HG03520 (cell line): ENCODE measurements at regions not wholly inside any gene's neighbourhood (a gene's known extent, or its start where the extent isn't known, plus 50 kb on each side); places are given as distances from the start of the nearest gene placed in this dataset.
"Not testable (repeated sequence)": the region's sequence is repeated elsewhere in the genome, so short reads cannot be mapped to it uniquely, and the experiment has no call there.

ENCODE experiments used
- ATAC-seq: cut with Tn5 transposase; IDR thresholded peaks from one replicate; pipeline ENCODE4 v1.9.1; 2021; ENCODE audit warnings: mild to moderate bottlenecking, moderate library complexity; ENCODE audit not compliant: unreplicated experiment

DNA sequence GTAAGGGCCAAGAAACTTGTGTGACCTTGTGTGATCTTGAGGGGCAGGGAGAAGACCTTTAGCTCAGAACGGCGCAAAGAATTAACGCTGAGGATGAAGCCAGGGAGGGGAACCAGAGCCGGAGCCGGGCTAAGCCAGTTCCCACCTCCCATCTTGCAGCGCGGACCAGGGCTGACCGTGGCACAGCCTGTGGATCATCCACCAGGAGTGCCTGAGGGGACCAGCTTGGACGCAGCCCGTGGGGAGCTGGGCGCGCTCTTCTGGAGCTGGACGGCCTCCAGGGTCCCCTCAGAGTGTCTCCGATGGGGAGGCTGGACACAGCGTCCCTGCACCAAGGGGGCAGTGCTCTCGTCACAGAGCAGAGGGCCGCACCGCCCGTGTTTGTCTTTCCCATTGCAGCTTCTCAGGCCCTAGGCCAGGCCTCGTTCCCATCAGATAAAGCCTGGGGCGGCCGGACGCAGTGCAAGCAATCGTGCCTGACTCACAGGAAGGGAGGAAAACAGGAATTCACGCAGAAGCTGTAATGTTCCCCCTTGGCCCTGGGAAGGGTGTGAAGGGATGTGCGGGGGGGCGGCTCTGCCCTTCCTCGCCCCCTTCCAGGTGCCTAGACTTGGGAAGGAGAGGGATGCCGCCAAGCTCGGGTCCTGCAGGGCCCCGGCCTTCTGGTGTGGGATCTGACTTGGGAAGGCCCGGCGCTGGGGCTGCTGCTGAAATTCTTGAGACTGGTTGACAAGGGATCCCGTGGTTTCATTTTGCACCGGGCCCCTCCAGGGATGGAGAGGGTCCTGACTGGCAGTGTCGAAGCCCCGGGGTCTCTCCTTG, 144.9 kb downstream of the NPIPB11 start:
- not testable (repeated sequence) for ATAC-seq

GRCh38 chr16:29260683-29261426, 145.7 kb downstream of the NPIPB11 start:
- ATAC-seq: not testable (repeated sequence)

GRCh38 chr16:29259635-29260457, 146.7 kb downstream of the NPIPB11 start:
- not testable (repeated sequence) for ATAC-seq

GRCh38 chr16:29258946-29259634, 147.4 kb downstream of the NPIPB11 start:
- ATAC-seq: not testable (repeated sequence)

GRCh38 chr16:29257419-29258336, 148.8 kb downstream of the NPIPB11 start:
- not testable (repeated sequence) for ATAC-seq

GRCh38 chr16:29256501-29256981, 150.0 kb downstream of the NPIPB11 start:
- no peak for ATAC-seq

DNA sequence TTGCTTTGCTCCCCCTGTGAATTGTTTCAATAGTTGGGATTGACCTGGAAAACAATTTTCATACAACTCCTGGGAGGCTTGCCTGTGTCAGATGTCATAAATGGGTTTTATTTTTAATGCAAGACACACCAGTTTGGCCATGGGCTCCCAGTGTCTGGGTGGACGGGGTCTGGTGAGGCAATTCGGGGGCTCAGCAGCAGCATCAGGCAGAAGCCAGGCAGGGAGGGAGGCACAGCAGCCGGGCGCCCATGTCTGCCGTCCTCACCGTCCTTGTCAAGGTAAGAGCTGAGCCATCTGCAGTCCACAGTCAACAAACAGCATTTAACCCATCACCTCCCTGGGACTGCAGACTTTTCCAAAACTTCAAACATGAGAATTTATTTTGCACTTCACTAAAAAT, 150.6 kb downstream of the NPIPB11 start:
- ATAC-seq: not testable (repeated sequence)

DNA sequence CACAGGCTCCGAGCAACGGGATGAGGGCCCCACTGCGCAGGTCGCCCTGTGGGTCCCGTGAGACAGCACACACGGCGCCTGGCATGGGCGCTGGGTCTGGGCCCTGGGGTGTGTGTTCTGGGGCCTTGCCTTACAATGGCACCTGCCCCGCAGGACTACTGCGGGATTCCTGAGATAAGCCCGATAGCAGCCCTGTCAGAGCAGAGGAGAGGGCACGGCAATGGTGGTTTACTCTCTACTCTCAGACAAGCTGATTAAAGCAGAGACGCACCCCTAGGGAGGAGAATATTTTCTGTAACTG, 151.1 kb downstream of the NPIPB11 start:
- ATAC-seq: not testable (repeated sequence)

GRCh38 chr16:29254676-29255495, 151.6 kb downstream of the NPIPB11 start:
- no peak for ATAC-seq

DNA sequence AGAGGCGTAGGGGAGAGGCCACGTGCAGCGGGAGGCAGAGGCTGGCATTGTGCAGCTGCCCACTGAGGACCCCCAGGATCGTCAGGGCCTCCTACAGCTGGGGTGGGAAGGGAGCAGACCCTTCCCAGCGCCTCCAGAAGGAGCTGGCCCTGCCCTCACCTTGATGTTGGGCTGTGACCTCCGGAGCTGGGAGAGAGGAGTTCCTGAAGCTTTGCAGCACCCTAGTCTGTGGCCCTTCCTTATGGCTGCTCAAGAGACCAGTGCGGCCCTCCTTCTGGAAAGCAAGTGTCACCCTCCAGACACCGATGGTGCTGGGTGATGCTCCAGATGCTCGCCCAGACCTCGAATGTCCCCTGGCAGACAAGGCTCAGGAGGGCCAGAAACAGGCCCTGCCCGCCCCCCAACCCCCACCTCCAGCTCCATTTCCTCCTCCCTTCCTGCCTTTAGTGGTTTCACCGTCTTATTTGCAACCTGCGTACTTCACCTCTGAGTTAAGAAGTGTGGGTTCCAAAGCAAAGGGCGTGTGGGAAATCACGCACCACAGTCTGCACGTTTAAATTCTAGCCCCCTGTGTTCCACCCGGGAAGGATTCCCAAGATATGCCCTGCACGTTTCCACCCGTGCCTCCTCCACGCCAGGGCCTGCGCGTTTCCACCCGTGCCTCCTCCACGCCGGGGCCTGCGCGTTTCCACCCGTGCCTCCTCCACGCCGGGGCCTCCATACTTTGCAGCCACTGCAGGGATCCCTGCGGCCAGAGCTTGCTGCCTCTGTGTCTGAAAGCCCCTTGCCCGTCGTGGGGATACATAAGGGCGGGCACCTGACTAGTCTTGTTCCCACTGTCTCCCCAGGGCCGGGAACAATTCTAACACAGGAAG, 152.6 kb downstream of the NPIPB11 start:
- not testable (repeated sequence) for ATAC-seq

DNA sequence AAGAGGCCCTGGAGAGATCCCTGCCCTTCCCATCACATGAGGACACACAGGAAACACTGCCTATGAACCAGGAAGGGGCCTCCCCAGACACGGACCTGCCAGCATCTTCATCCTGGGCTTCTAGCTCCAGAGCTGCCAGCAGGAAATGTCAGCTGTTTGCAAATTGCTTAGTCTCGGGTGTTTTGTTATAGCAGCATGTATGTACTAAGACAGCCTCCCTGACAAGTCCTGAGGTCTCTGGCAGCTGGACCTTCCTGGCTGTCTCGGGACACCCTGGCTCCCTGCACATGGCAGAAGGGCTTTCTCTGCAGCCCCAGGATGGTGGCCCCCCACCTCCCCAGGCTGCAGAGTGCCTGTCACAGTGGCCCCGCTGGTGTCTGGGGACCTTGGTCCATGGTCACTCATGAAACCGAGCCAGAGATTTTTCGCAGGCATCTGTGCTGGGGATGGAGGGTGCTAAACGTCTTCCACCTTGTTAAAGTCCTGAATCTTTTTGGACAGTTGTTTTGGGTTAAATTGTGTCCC, 153.4 kb downstream of the NPIPB11 start:
- ATAC-seq: not testable (repeated sequence)

DNA sequence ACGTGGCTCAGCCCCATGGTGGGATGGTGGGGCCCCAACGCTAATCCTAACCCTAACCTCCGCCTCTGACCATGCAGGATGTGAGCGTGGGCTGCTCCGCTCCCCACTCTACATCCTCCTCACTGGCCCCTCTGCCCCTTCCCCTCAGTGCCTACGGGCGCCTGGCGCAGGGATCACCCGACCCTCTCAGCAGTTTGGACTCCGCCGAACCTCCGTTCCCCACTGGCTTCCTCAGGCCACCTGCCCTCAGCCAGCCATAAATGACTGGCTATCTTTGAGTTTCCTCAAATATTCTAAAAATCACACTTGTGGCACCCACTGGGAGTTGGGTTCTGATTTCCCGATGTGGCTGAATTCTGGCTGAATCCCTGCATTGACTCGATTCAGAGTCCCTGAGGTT, 154.2 kb downstream of the NPIPB11 start:
- ATAC-seq: not testable (repeated sequence)

- not testable (repeated sequence) for ATAC-seq
These were observed 154.9 kb downstream of the NPIPB11 start for GRCh38 chr16:29251571-29252011.

- not testable (repeated sequence) for ATAC-seq
These were observed 155.5 kb downstream of the NPIPB11 start for GRCh38 chr16:29250923-29251434.

DNA sequence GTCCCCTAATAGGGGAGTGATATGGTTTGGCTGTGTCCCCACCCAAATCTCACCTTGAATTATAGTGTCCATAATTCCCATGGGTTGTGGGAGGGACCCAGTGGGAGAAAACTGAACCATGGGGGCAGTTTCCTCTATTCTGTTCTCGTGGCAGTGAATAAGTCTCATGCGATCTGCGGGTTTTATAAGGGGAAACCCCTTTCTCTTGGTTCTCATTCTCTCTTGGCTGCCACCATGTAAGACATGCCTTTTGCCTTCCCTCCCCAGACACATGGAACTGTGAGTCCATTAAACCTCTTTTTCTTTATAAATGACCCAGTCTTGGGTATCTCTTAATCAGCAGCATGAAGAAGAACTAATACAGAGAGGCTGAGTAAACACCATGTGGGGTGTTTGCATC, 156.0 kb downstream of the NPIPB11 start:
- not testable (repeated sequence) for ATAC-seq

DNA sequence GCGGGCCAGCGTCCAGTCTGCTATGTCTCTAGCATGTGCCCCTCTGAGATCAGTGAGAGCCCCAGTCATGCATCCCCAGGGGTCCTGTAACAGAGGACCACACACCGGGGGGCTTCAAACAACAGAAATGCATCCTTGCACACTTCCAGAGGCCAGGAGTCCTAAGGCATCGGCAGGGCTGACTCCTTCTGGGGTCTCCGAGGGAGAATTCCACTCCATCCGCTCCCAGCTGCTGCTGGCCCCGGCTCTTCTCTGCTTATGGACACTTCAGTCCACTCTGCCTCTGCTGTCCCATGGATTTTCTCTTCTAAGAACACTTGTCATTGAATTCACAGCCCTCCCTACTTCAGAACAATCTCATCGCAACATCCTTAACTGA, 157.6 kb downstream of the NPIPB11 start:
- not testable (repeated sequence) for ATAC-seq

GRCh38 chr16:29248306-29248939, 158.1 kb downstream of the NPIPB11 start:
- not testable (repeated sequence) for ATAC-seq
